Activated T-cell treated with anti-CD3 and anti-CD28 coated beads, Interleukin-2, amount 50 U/mL, for 24 hours (primary cell): ENCODE measurements at regions not wholly inside any gene's neighbourhood (a gene's known extent, or its start where the extent isn't known, plus 50 kb on each side); places are given as distances from the start of the nearest gene placed in this dataset.

Experiments
- DNase-seq: peaks from one replicate; pipeline ENCODE4 v3.0.0-alpha.2; 2020
- H3K27ac Mint-ChIP-seq: 2 replicates; pipeline ENCODE4 v1.8.0; 2020; ENCODE audit warnings: mild to moderate bottlenecking, mixed read lengths
- H3K27me3 Mint-ChIP-seq: 2 replicates; pipeline ENCODE4 v1.8.0; 2020; ENCODE audit warnings: mixed read lengths
- H3K36me3 Mint-ChIP-seq: 2 replicates; pipeline ENCODE4 v1.8.0; 2020; ENCODE audit warnings: low read depth, mixed read lengths
- H3K4me1 Mint-ChIP-seq: 2 replicates; pipeline ENCODE4 v1.8.0; 2020; ENCODE audit warnings: low read depth, mixed read lengths
- H3K4me3 Mint-ChIP-seq: 2 replicates; pipeline ENCODE4 v1.8.0; 2020; ENCODE audit warnings: mild to moderate bottlenecking, moderate library complexity, mixed read lengths
- H3K9me3 Mint-ChIP-seq: 2 replicates; pipeline ENCODE4 v1.8.0; 2020; ENCODE audit warnings: mixed read lengths

DNA sequence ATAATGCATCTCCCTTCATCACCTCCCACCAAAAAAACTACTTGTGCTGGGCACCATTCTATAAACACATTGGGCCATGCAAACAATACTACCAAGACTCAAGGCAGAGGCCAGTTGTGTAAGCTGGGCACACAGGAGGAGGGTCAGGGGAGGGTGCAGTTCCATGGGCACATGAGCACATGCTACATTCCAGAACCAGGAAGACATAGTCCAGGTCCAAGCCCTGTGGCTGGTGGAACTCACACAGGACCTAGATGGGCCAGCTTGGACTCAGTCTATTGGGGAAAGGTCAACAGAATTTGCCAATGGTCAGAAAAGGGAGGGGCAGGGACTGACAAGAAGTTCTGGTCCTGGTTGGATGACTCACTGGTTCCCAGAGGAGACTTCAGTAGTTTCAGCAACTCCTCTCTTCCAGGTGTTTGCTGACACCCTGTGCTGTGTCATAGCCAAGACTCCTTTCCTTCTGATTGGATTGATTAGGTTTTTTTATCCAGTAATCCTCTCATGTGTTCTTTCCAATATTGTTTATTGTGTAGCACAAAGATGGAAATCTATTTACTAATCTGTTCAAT, 249.7 kb downstream of the C1orf94 start:
- H3K36me3 Mint-ChIP-seq: no peaks in the 10 kb centered on the region
- H3K4me1 Mint-ChIP-seq: no peaks in the 10 kb centered on the region
- no peaks in the 10 kb centered on the region for H3K9me3 Mint-ChIP-seq
- peaks cover 23% of the 10 kb centered on the region for H3K27me3 Mint-ChIP-seq
- H3K27ac Mint-ChIP-seq: no peak overlapping the region
- DNase-seq: no peak
- H3K4me3 Mint-ChIP-seq: no peak overlapping the region

DNA sequence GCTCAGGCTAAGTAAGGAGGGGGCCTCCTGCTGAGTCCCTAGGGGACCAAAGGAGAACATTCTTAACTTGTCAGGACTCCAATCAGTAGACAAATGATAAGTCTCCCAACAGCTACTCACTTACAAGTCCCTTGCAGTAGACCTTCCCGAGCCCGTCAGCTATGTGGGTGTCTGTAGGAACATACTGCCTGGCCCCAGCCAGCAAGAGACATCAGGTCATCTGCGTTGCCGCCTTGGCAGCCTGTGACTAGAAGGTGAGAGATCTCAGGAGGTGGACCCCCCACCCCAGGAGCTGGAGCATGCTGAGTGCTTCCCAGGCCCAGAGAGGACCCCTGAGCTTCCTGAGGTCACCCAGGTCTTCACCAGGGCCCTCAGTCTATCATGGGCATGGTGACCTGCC, 250.5 kb downstream of the C1orf94 start:
- H3K9me3 Mint-ChIP-seq: no peaks in the 10 kb centered on the region
- H3K4me3 Mint-ChIP-seq: no peak overlapping the region
- peaks cover 21% of the 10 kb centered on the region for H3K27me3 Mint-ChIP-seq
- H3K27ac Mint-ChIP-seq: no peak overlapping the region
- H3K4me1 Mint-ChIP-seq: no peaks in the 10 kb centered on the region
- DNase-seq: no peak
- no peaks in the 10 kb centered on the region for H3K36me3 Mint-ChIP-seq

DNA sequence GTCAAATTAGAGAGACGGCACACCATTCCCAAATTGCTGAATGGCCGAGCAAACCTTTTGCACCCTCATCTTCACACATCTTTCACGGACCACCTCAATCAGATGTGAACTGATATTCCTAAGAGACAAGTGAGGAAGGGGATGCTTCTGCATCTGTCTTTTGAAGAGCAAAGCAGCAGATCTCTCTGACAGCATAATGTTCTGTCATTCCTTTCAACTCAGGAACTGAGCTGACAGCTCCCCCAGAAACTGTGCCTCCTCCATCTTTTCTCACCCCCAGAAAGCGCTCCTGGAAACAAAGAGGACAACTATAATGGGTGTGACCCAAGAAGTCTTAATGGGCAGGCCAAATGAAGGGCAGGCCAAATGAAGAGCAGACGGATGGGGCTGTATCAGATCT, 256.4 kb downstream of the C1orf94 start:
- no peaks in the 10 kb centered on the region for H3K9me3 Mint-ChIP-seq
- no peak for DNase-seq
- no peak overlapping the region for H3K4me3 Mint-ChIP-seq
- peaks cover 10% of the 10 kb centered on the region for H3K27me3 Mint-ChIP-seq
- no peaks in the 10 kb centered on the region for H3K4me1 Mint-ChIP-seq
- no peaks in the 10 kb centered on the region for H3K36me3 Mint-ChIP-seq
- H3K27ac Mint-ChIP-seq: no peak overlapping the region

DNA sequence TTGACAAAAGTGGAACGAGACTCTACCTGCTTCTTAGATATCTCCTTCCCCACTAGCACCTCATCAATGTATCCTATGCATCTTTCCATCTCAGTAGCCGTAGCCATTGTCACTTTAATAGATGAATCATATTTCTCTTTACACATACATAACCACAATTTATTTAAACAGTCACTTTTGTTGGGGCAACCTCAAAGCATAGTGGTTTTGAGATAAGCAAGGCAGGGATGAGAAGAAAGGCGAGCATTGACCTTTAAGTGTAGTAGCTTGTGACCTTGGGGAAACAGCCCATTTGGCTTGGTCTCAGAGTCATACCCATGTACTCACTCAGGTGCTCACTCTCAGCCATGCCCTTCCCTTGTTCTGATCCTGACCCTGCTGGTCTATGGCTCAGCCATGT, 260.1 kb downstream of the C1orf94 start:
- DNase-seq: no peak
- H3K4me3 Mint-ChIP-seq: no peak overlapping the region
- H3K9me3 Mint-ChIP-seq: no peaks in the 10 kb centered on the region
- H3K27ac Mint-ChIP-seq: no peak overlapping the region
- H3K36me3 Mint-ChIP-seq: no peaks in the 10 kb centered on the region
- peaks cover 16% of the 10 kb centered on the region for H3K27me3 Mint-ChIP-seq
- no peaks in the 10 kb centered on the region for H3K4me1 Mint-ChIP-seq

DNA sequence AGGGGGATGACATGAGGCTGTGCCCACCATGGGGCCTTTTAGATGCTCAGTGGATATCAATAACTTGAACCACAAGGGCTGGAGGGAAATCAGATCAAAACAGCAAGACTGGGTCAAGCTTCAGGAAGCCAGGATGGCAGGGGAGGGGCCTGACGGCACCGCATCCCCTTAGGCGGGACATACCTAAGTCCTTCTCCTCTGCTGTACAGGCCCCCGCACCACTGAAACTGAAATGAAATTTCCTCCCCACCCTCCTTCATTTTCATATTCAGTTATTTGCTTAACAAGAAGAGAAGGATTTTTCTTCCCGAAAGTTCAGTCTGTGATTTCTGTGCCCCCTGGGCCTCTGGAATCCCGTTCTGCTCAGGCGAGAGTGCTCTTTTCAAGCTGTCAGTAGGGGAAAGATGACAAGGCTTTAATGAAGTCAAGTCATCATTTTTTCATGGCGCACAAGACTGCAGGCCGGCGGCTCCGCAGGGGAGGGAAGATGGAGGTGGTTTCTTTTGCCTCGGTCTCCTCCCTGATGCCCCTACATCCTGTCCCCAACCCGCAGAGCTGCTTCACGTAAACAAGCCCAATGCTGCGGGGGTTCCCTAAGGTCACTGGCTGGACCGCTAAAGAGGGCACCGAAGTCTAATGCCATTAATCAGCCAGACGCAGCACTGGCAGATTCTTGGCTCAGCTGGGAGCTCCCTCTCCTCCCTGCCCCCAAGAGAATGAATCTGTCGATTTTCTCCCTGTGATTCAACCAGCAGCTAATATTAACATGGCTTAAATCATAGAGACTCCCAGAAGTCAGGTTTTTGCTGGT, 264.8 kb downstream of the C1orf94 start:
- Mint-ChIP-seq H3K9me3 (no peaks in the 10 kb centered on the region), H3K4me3 (no peak overlapping the region), H3K27me3 (peaks cover 33% of the 10 kb centered on the region), H3K27ac (no peak overlapping the region), H3K36me3 (no peaks in the 10 kb centered on the region), H3K4me1 (no peaks in the 10 kb centered on the region)
- DNase-seq: no peak

DNA sequence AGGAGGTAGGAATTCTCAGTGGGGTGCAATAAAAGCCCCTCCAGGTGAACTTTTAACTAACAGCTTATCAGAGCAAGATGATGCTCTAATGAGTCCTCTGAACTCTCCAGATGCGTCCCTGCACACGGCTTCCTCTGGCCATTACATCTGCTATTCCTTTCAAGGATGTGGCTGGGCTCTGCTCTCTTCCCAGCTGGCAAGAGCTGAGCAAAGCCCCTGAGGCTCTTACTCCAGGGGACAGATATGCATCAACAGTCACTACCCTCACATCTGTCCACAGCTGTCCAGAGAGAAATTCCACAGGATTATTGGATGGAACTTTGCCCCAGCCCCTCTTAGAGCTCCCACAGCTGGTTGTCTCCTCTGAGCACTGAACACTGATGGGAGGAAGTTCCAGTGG, 267.8 kb downstream of the C1orf94 start:
- Mint-ChIP-seq H3K27me3 (peaks cover 31% of the 10 kb centered on the region), H3K4me3 (no peak overlapping the region), H3K36me3 (no peaks in the 10 kb centered on the region), H3K9me3 (no peaks in the 10 kb centered on the region), H3K27ac (no peak overlapping the region), H3K4me1 (no peaks in the 10 kb centered on the region)
- no peak for DNase-seq

DNA sequence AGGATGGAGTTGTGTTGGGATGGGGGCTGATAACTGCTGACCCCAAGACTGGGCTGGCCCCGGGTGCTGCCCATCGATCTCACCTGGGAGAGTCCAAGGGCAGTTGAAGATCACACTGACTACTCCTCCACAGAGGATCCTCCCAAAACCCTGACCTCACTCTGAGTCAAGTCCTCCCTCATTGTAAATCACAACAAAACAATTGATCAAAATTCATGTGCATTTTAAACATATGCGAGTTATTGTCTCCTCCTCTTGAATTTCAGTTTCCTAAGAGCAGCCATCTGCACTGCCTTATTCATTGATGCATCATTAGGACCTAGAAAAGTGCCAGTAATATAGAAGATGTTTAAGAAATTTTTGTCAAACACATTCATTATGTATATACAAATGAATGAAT, 273.6 kb downstream of the C1orf94 start:
- Mint-ChIP-seq H3K27ac (no peak overlapping the region), H3K9me3 (no peaks in the 10 kb centered on the region), H3K4me3 (no peak overlapping the region), H3K4me1 (no peaks in the 10 kb centered on the region), H3K27me3 (peaks cover 25% of the 10 kb centered on the region), H3K36me3 (no peaks in the 10 kb centered on the region)
- DNase-seq: no peak

DNA sequence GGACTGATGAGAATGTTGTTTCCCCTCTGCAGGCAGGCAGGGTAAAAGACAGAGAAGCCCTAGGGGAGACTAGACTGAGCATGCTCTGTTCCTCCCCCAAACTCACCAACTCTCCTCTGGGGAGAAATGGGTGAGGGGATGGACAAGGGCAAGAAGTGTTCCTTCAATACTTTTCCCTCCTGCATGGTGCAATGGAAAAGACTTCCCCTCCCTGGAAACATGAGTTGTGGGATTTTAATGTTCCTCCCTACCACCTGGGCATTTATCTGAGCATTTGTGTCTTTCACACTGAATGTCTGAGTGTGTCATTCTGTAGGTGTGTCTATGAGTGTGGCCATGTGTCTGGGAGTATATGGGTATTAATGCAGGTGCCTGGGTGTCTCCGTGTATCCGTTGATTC, 275.7 kb downstream of the C1orf94 start:
- Mint-ChIP-seq H3K36me3 (no peaks in the 10 kb centered on the region), H3K9me3 (no peaks in the 10 kb centered on the region), H3K4me1 (no peaks in the 10 kb centered on the region), H3K4me3 (no peak overlapping the region), H3K27me3 (peaks cover 15% of the 10 kb centered on the region), H3K27ac (no peak overlapping the region)
- DNase-seq: no peak

DNA sequence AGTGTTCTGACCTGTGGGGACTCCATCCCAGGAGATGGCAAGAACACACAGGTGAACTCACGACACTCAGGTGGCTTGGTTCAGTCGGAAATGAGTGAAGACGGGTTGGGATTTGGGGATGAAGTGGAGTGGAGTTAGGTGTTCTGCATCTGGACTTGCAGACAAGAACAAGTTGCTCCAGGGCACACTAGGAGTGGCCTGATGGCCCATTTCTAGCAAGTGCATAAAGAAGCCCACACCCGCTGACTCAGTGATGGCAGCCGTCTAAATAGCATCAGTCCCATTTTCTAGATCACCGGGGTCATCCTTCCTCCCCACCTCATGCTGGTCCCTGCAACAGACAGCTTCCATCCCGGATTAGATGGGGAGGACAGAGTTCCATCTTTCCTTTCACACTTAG, 278.4 kb downstream of the C1orf94 start:
- H3K4me1 Mint-ChIP-seq: no peaks in the 10 kb centered on the region

DNA sequence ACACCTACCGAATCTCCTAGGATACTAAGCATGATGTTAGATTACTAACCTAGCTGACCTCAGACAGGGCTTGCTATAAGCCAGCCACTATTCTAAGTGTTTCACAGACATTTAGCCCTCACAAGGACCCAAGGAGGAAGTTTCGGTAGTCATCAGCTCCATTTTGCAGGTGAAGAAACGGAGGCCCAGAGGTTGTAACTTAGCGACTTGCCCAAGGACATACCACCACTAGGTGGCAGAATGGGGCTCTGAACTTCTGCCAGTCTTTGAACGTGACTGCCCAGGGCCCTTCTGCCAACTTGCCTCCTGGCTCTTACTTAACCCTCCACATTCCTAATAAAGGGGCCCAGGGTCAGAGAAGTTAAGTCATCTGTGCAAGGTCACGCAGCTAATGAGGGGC, 283.5 kb downstream of the C1orf94 start:
- Mint-ChIP-seq H3K36me3 (no peaks in the 10 kb centered on the region), H3K4me3 (no peak overlapping the region), H3K27me3 (peaks cover 28% of the 10 kb centered on the region), H3K9me3 (no peaks in the 10 kb centered on the region), H3K27ac (no peak overlapping the region), H3K4me1 (no peaks in the 10 kb centered on the region)
- peak; percentile 37 for DNase-seq

More for the DNA sequence above, 278.4 kb downstream of the C1orf94 start:
- no peak overlapping the region for H3K4me3 Mint-ChIP-seq
- H3K27me3 Mint-ChIP-seq: peaks cover 14% of the 10 kb centered on the region
- H3K9me3 Mint-ChIP-seq: no peaks in the 10 kb centered on the region
- no peak for DNase-seq
- no peak overlapping the region for H3K27ac Mint-ChIP-seq
- H3K36me3 Mint-ChIP-seq: no peaks in the 10 kb centered on the region

DNA sequence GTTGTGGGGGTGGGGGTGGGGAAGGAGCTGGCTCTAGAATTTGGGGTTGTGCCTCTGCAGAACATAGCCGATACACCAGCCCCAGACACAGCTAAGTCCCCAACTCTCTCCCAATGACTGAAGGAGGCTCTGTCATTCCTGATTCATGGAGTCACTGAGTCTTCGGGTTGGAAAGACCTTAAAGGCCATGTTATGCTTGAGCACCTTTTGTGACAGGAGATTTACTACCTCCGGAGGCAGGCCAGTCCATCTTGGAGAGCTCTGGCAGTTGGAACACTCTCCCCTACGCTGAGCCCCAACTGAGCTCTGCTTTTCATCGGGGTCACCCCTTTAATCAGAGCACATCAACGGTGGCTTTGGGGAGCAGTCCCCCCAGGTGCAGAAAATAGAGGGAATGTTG, 284.4 kb upstream of the GJB5 start:
- Mint-ChIP-seq H3K27me3 (peaks cover 24% of the 10 kb centered on the region), H3K36me3 (no peaks in the 10 kb centered on the region), H3K4me1 (no peaks in the 10 kb centered on the region), H3K27ac (no peak overlapping the region), H3K9me3 (no peaks in the 10 kb centered on the region), H3K4me3 (no peak overlapping the region)
- DNase-seq: no peak

DNA sequence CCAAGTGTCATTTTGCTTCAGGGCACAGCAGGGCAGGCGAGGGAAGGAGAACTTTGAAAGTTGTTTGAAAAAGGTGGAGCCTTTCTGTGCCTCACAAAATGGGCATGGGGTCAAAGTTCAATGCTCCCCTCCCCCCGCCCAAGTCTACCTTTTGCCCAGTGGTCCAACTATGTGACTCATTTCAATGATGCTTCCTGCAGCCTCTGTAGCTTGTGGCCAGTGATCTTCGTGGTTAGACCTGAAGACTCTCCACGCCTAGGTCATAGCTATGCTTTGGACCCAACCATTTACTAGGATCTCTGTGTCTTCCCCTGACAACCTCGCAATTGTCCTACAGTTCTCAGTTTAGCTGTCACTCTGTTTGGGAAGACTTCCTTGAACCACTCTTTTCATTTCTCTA, 280.3 kb upstream of the GJB5 start:
- Mint-ChIP-seq H3K27me3 (peaks cover 49% of the 10 kb centered on the region), H3K9me3 (no peaks in the 10 kb centered on the region), H3K4me1 (no peaks in the 10 kb centered on the region), H3K4me3 (no peak overlapping the region), H3K27ac (no peak overlapping the region), H3K36me3 (no peaks in the 10 kb centered on the region)
- no peak for DNase-seq

DNA sequence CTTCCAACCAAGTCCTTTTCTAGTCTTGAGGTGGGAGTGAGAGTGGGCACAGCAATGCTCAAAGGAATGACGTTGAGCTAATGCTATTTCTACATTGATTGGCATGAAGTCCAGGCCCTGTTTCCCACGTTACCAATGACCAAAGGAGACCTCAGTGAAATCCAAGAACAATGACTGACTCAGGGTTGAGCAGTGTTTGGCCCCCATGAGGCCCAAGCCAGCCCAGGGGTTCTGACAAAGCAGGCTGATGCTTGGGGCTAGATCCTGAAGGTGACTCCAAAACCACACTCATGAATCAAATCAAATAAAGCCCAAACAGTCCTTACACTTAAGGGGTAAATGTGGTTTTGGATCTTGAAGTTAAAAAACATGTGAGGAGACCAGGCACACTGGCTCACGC, 278.5 kb upstream of the GJB5 start:
- Mint-ChIP-seq H3K9me3 (no peaks in the 10 kb centered on the region), H3K4me3 (no peak overlapping the region), H3K27ac (no peak overlapping the region), H3K27me3 (peaks cover 49% of the 10 kb centered on the region), H3K36me3 (no peaks in the 10 kb centered on the region), H3K4me1 (no peaks in the 10 kb centered on the region)
- no peak for DNase-seq

DNA sequence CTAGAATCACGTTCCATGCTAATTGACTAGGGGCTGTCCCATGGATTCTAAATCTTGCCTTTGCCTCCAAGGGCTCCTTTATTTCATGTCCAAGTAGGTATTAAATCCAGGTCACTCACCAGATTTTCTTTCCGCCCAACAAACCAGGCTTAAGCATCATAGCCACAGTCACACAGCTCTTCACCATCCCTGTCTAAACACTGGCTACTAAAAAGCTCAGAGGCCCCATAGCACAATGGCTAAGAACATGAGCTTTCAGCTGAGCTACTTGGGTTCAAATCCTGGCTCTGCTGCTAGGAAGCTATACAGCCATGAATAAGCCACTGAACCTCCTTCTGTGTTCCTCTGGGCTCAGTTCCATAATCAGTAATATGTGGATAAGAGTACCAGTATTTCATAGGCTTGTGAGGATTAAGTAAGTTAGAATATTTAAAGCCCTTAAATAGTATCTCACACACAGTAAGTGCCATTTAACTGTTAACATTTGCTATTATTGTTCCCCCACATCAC, 277.2 kb upstream of the GJB5 start:
- H3K4me1 Mint-ChIP-seq: no peaks in the 10 kb centered on the region
- peaks cover 45% of the 10 kb centered on the region for H3K27me3 Mint-ChIP-seq
- H3K27ac Mint-ChIP-seq: no peak overlapping the region
- no peaks in the 10 kb centered on the region for H3K9me3 Mint-ChIP-seq
- H3K4me3 Mint-ChIP-seq: no peak overlapping the region
- no peak for DNase-seq
- H3K36me3 Mint-ChIP-seq: no peaks in the 10 kb centered on the region

DNA sequence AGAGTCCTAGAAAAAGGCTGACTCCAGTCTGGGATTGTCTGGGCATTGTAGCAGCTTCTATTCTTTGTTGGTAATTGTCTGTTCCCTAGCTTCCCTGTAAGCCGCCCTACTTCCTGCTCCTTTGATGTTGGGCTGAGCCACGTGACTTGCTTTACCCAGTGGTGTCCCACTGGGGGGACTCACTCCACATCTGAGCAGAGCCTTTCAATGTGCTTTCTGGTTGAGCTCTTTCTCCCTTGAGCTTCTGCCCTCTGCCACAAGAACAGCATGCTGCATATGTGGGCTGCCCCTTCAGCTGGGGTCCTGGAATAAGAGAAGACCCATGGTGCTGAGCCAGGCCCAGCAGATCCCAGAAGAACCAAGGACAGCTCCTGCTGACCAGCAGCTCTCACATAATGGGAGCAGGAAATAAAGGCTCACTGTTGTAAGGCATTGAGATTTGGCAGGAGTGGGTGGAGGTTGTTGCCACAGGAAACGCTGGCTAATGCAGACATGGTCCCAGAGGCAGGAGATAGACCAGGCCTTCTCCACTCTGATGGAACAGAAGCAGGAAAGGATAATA, 276.3 kb upstream of the GJB5 start:
- Mint-ChIP-seq H3K9me3 (no peaks in the 10 kb centered on the region), H3K4me1 (no peaks in the 10 kb centered on the region), H3K27me3 (peaks cover 41% of the 10 kb centered on the region), H3K4me3 (no peak overlapping the region), H3K36me3 (no peaks in the 10 kb centered on the region), H3K27ac (no peak overlapping the region)
- DNase-seq: no peak
